Thoracic aorta (tissue), 2 donors: ENCODE measurements at regions not wholly inside any gene's neighbourhood (a gene's known extent, or its start where the extent isn't known, plus 50 kb on each side); places are given as distances from the start of the nearest gene placed in this dataset.

Experiments used
- ATAC-seq: fragments of 150-250 bp; one replicate; pipeline ENCODE4 v1.8.0; 2017; ENCODE audit warnings: low read depth; ENCODE audit not compliant: insufficient number of reproducible peaks, low FRiP score
- DNase-seq: peaks from one replicate; pipeline ENCODE4 v3.0.0-alpha.2; 2020; ENCODE audit warnings: low spot score
- H3K27ac ChIP-seq, 2 donors: fragments of 200-600 bp; sonication (generic); 1 replicate in 1 of 2; 2 replicates in 1 of 2; pipeline ENCODE4 v1.5.1; 2016; ENCODE audit warnings: mild to moderate bottlenecking in 2 of 2, moderate library complexity in 2 of 2
- H3K27me3 ChIP-seq: fragments of 200-600 bp; sonication (generic); replicated peaks from 2 replicates; pipeline ENCODE4 v1.6.0; 2016; ENCODE audit warnings: mild to moderate bottlenecking; ENCODE audit not compliant: insufficient read depth
- H3K36me3 ChIP-seq: fragments of 200-600 bp; sonication (generic); one replicate; pipeline ENCODE4 v1.5.1; 2016
- H3K4me1 ChIP-seq, 2 donors: fragments of 200-600 bp; sonication (generic); 1 replicate in 1 of 2; 2 replicates in 1 of 2; pipeline versions ENCODE4 v1.5.1 to v1.6.0; 2016; ENCODE audit warnings: low read depth in 2 of 2, mild to moderate bottlenecking in 1 of 2; ENCODE audit not compliant: control insufficient read depth in 1 of 2
- H3K4me3 ChIP-seq: fragments of 200-600 bp; sonication (generic); 2 replicates; pipeline ENCODE4 v1.5.1; 2016; ENCODE audit warnings: mild to moderate bottlenecking
- H3K9me3 ChIP-seq: fragments of 200-600 bp; sonication (generic); 2 replicates; pipeline ENCODE4 v1.5.1; 2016
- CTCF ChIP-seq: fragments of 200-600 bp; sonication (generic); IDR thresholded peaks from one replicate; pipeline ENCODE4 v1.5.1; 2019; ENCODE audit warnings: antibody characterized with exemption

- no peaks in the 10 kb centered on the region for H3K36me3 ChIP-seq
- ATAC-seq, result no peak
- peak overlapping the region; percentile 56 for H3K4me3 ChIP-seq
- H3K4me1 ChIP-seq, result peaks cover 0 to 5% of the 10 kb centered on the region in 2 donors
- no peak for DNase-seq
- no peak overlapping the region for H3K27ac ChIP-seq
- no peak for TF ChIP-seq CTCF
- no peaks in the 10 kb centered on the region for H3K9me3 ChIP-seq
- no peaks in the 10 kb centered on the region for H3K27me3 ChIP-seq
Measured at GRCh38 chr17:72446525-72447250, 325.9 kb downstream of the SOX9 start.

DNA sequence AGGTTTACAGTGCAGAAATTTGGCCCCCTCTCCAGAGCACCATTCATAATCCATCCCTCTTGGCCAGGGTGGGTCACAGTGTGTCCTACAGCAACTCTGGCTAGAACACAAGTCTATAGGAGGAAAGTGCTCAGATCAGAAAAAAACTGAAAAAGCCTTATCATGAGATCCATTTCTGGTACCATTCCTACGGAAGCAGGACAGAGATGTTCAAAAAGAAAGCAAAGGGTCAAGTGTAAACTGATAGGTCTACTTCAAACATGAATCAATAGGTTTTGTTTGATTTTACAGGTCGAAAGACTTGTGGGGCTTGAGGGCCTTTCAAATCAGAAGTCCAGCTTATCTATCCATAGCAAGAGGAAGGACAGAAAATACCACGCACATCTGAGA, 326.4 kb downstream of the SOX9 start:
- TF ChIP-seq CTCF, result no peak
- no peak for ATAC-seq
- no peak overlapping the region for H3K4me3 ChIP-seq

DNA sequence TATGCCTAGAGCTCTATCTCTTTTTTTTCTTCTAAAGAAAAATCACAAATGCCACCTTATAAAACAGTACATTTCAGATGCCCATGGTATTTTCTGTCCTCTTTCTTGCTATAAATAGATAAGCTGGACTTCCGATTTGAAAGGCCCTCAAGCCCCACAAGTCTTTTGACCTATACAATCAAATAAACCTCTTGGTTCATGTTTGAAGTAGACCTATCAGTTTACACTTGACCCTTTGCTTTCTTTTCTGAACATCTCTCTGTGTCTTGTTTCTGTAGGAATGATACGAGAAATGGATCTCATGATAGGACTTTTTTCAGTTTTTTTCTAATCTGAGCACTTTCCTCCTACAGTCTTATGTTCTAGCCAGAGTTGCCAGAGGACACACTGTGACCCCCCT, 327.2 kb downstream of the SOX9 start:
- no peaks in the 10 kb centered on the region for H3K9me3 ChIP-seq
- H3K4me3 ChIP-seq, result no peak overlapping the region
- no peaks in the 10 kb centered on the region for H3K27me3 ChIP-seq
- no peak for TF ChIP-seq CTCF
- H3K4me1 ChIP-seq, result peaks cover 0 to 5% of the 10 kb centered on the region in 2 donors
- DNase-seq (no peak), ATAC-seq (no peak)
- no peak overlapping the region for H3K27ac ChIP-seq
- H3K36me3 ChIP-seq, result no peaks in the 10 kb centered on the region

More for the DNA sequence above, 326.4 kb downstream of the SOX9 start:
- no peaks in the 10 kb centered on the region for H3K27me3 ChIP-seq
- no peaks in the 10 kb centered on the region for H3K9me3 ChIP-seq
- no peaks in the 10 kb centered on the region for H3K36me3 ChIP-seq
- DNase-seq, result no peak
- no peak overlapping the region for H3K27ac ChIP-seq
- H3K4me1 ChIP-seq, result peaks cover 0 to 5% of the 10 kb centered on the region in 2 donors

DNA sequence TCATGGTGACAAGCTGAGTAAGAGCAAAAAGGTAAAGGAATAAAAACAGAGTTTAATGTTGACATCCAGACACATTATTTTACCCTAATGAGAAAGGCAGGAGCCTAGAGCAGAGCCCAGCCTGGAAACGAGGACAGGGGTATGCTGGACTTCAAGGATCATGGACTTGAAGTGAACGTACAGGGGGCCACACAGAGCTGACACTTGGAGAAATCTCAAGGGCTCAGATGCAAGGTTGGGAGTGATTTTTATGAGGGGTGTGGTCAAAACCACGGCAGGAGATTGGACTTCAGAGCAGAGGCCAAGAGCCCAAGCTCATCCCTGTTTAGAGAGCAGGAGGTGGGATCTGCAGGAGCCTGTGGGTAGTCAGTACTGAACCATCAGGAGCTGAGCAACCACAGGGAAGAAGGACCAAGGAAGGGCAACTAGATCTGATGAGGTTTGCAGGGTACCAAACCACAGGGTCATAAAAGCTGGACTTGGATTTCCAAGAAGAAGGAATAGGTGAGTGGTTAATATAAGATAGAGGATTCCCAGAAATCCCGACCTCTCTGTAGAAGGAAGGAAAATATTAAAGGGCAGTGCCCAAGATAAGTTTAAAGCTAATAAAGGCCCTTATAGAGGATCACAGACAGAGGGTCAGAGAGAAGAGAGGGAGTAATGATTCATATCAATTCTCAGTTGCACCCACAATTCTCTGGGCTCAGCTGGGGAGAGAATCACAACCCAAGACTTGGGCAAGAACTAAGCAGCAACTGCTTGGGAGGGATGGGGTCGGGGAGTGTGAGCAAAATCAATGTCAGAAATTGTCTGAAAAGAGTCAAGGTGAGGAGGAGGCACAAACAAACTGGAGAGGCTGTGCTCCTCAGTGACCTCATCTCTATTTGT, 331.7 kb downstream of the SOX9 start:
- Histone ChIP-seq H3K9me3 (no peaks in the 10 kb centered on the region), H3K36me3 (no peaks in the 10 kb centered on the region), H3K27me3 (no peaks in the 10 kb centered on the region), H3K4me1 (no peaks in the 10 kb centered on the region), H3K27ac (no peak overlapping the region), H3K4me3 (no peak overlapping the region)
- no peak for TF ChIP-seq CTCF
- DNase-seq (no peak), ATAC-seq (no peak)

DNA sequence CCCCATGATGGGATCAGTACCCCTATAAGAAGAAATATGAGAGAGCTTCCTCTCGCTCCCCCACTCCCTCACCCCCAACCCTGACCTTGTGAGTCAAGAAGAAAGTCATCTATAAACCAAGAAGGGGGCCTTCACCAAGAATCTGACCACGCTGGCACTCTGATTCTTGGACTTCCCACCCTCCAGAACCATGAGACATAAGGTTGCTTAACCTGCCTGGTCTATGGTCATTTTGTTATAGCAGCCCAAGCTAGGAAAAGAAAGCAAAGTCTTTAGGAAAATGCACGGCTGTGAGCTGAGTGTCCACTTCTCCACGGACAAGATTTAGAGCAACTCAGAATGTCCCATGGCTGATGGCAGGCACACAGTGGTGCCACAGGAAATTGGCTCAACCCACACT, 333.5 kb downstream of the SOX9 start:
- no peak for TF ChIP-seq CTCF
- Histone ChIP-seq H3K27ac (no peak overlapping the region), H3K4me1 (no peaks in the 10 kb centered on the region), H3K27me3 (no peaks in the 10 kb centered on the region), H3K36me3 (no peaks in the 10 kb centered on the region), H3K4me3 (no peak overlapping the region), H3K9me3 (no peaks in the 10 kb centered on the region)
- DNase-seq (no peak), ATAC-seq (no peak)
